ENCODE measurements at regions not wholly inside any gene's neighbourhood (a gene's known extent, or its start where the extent isn't known, plus 50 kb on each side); places are given as distances from the start of the nearest gene placed in this dataset.

DNA sequence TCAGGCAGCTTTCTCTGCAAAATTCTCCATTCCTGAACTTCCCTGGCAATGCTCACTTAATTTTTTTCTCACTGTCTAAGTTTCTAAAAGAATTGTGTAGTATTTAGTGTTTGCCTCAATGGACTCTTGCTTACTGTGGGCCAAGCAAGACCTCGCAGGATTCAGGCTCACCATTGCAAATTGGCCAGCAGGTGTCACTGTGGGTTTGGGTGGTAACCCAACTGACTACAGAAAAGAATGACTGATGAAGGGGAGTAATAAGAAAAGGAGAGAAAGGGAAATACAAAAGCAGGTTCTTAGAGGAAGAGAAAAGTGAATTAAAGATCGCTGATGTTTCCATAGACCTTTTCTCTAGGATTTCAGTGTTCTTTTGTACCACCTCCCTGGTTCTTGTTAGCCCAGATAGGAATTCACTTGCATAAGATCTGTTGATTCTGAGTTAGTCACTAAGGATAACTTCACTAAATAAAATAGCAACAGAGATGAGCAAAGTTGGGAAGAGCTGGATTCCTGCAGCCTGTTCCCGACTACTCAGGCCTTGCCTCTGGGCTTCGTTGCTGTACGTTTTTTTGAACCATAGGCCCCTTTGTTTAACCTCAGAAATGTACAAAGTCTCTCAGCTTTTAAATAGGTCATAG, 386.5 kb upstream of the DDHD1 start:
- TF ChIP-seq, protein P1, sequence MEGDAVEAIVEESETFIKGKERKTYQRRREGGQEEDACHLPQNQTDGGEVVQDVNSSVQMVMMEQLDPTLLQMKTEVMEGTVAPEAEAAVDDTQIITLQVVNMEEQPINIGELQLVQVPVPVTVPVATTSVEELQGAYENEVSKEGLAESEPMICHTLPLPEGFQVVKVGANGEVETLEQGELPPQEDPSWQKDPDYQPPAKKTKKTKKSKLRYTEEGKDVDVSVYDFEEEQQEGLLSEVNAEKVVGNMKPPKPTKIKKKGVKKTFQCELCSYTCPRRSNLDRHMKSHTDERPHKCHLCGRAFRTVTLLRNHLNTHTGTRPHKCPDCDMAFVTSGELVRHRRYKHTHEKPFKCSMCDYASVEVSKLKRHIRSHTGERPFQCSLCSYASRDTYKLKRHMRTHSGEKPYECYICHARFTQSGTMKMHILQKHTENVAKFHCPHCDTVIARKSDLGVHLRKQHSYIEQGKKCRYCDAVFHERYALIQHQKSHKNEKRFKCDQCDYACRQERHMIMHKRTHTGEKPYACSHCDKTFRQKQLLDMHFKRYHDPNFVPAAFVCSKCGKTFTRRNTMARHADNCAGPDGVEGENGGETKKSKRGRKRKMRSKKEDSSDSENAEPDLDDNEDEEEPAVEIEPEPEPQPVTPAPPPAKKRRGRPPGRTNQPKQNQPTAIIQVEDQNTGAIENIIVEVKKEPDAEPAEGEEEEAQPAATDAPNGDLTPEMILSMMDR (IDR thresholded peaks at IDR 0.05), result peak; percentile 71 to 75 (median 74)
- no peak for TF ChIP-seq POLR2A (IDR thresholded peaks at IDR 0.05)
